ENCODE measurements at regions not wholly inside any gene's neighbourhood (a gene's known extent, or its start where the extent isn't known, plus 50 kb on each side); places are given as distances from the start of the nearest gene placed in this dataset.
"Not testable (repeated sequence)": the region's sequence is repeated elsewhere in the genome, so short reads cannot be mapped to it uniquely, and the experiment has no call there.

DNA sequence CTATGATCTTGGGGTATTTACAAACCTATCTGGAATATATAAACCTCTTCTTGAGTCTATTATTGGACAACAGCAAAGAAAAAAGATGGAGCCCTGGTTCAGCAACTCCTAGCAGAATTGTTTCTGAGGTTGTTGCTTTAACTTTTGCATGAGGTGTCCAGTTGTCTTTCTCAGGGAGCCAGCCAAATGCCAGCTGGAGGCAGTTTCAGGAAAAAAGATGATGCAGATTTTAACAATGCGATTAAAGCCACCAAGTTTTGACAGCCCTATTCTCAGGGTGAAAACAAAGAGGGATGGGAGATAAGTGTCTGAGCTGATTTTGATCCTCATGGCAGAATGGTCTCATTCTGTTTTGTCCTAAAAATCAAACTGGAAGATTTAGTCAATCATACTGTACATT lies 181.6 kb upstream of the RASGRP1 start:
- no peak for DNase-seq

DNA sequence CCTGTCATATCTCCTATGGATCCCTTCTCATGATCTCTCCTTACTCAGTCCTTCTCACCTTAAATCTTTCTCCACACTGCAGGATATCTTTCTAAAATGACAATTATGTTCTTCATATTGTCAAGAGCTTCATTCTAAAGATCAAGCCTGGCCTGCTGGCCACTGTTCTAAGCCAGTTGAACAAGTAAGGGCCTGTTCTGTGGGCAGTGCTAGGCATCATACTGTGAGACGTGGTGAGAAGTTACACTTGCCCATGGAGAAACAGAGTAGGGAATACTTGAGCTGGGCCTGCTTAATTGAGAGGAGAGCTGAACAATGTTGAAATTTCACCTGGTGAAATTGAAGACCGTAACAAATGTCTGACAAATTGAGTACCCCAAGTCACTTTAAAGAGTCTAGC lies 184.1 kb upstream of the RASGRP1 start:
- DNase-seq: no peak

DNA sequence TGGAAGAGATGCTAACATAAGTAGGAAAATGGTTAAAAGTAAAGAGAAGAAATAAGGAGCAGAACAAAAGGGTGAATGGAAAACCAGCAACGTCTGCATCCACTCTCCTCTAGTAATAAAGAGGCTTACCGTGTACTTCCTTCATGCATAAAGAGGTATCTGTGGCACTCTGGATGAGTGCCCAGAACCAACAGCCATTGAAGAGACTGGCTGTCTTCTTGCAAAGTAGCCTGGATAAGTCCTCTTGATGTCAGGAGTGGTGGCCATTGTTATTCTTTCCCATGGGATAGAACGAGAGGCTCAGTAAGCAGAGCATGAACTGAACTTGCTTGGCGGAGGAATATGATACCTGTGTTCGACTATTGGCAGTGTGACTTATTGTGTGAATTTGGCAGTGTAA lies 186.2 kb upstream of the RASGRP1 start:
- DNase-seq: no peak

DNA sequence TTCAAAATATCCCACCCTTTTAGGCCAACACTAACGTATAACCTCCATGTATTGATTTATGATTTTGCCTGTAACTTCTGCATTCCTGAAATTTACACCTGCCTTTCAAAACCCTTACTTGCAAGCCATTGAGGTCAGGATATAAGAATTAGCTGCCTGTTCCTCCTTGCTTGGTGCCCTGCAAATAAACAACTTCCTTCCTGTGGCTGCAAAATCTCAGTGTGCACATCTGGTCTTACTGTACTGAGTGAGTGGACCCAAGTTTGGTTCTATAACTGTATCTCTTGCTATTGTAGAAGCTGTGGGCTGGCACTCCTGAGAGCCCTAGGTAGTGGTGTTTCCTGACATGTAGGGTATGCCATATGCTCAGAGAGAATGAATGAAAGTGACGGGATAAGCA lies 191.1 kb upstream of the RASGRP1 start:
- DNase-seq: no peak

DNA sequence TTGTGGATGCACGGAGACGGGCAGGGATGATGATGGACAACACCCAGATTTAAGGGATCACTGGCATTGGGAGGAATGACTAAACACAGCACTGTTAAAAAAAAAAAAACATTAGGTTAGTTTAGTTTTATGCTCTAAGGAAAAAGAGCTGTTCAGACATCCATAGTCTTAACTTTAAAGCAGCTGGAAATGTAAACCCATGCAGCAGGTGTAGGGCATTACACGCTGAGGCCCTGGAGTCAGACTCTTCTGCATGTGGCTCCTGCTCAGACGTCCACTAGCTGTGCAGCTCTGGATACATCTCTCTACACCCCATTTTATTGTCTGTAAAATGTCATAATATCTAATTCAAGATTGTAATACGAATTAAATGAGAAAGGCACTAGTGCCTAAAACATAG lies 191.8 kb upstream of the RASGRP1 start:
- DNase-seq: no peak

DNA sequence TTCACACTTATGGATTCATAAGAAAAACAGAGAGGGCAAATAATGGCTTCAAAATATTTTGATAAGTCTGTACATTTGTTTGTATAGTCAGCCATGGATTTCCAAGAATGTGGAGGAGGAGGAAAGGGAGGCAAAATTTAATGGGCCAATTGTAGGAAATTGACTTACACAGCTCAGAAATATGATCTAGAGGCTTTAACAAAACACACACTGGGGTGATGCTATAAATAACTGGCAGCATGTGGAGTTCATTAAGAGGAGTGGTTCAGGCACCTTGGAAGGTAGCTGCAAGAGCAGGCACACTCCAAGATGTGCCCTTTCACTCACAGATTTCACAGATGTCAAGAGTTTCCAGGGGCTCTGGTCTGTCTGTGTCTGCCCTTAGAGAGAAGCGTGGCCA lies 193.4 kb upstream of the RASGRP1 start:
- DNase-seq: no peak

DNA sequence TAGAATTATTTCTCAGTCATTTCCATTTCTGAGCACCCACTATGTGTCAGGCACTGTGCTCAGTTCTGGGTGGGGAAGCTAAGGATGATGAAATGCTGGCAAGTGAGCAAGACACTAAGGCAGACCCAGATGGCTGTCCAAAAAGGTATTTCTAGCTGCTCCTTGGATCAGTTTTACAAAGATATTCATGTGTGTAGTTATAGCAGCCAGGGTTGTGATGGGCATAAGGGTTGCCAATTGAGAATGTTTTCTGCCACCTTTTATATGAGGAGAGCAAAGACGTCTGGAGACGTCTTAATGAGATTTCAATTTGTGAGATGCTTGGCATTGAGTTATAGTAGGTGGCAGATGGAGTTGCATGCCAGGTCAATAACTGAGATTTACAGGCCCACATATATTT lies 197.1 kb upstream of the RASGRP1 start:
- no peak for DNase-seq

DNA sequence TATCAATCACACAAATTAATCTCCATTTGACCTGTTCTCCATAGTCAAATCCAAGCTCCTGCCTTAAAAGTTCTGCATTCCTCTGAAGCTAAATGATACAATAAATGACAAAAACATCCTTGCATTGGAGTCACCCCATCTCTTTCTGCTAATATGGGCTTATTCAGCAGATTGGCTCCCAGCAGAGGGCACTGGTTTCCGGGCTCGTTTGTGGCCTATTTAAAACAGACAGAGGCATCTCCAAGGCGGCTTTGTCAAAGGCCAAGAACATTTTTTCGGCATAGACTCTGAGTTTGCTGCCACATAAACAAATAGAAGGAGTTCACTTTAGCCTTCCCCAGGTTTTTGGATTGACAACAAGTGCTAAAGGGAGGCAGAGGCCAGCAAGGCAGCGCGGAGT lies 204.4 kb upstream of the RASGRP1 start:
- DNase-seq: no peak

DNA sequence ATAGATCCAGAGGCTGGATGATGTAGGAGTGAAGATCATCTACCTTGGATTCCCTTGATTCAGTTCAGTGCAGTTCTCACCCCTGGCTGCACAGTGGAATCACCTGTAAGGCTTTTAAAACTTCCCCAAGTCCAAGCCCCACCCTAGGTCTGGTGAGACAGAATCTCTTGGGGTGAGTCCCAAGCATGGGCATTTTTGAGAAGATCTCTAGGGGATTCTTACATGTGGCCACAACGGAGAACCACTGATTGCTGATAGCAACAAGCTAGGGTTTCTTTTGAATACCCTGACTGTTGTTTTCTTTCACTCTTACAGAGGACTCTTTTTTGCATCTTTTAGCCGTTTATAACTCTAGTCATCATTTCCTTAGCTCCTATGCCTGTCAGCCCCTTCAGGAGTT lies 204.9 kb upstream of the RASGRP1 start:
- DNase-seq: no peak

DNA sequence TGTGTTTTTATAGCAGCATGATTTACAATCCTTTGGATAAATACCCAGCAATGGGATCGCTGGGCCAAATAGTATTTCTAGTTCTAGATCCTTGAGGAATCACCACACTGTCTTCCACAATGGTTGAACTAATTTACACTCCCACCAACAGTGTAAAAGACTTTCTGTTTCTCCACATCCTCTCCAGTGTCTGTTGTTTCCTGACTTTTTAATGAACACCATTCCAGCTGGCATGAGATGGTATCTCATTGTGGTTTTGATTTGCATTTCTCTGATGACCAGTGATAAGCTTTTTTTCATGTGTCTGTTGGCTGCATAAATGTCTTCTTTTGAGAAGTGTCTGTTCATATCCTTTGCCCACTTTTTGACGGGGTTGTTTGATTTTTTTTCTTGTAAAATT lies 209.5 kb upstream of the RASGRP1 start:
- not testable (repeated sequence) for DNase-seq

DNA sequence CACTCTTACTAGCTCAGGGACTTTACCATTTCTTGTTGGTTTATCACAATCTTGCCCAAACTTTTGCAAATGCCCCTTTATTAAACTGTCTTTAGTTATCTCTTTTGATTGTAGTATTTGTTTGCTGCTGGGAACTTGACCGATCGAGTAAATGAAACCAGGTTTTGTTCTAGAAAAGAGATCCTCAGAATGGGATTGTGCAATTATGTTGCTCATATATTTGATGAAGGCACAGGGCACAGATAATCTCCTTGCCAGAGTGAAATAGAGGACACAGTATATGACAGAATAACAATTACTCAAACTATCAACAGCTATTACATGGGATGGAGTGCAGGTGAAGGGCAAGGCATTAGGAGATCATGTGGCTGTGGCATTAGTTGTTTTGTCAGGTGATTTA lies 216.6 kb upstream of the RASGRP1 start:
- DNase-seq: no peak

DNA sequence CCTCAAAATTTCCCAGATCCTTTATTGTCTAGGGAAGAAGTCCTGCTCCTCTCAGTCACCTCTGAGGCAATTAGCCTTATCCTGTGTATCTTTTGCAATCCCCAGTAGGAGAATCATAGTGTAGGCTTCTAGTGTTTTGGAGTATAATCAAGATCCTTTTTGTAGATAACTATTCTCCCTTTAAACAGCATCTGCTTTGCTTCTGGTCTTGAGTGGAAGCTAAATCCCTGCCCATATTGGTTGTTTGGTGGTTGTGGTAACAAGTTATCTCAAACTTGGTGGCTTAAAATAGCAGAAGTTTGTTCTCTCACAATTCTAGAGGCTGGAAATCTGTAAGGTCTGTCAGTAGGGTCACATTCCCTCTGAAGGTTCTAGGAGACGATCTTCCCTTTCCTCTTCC lies 217.5 kb upstream of the RASGRP1 start:
- DNase-seq: no peak

DNA sequence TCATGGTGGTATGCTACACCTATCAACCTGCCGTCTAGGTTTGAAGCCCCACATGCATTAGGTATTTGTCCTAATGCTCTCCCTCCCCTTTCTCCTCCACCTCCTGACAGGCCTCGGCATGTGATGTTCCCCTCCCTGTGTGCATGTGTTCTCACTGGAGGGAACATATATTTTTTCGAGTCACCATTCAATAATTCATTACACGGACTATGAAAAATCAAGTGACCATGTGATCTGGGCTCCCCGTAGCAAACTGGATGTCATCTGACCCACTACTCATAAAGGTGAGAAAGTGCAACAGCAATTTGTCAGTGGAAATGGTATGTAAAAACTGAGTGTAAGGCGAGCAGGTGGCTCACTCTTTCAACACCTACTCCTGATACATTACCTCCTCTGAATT lies 224.3 kb upstream of the RASGRP1 start:
- DNase-seq: no peak

DNA sequence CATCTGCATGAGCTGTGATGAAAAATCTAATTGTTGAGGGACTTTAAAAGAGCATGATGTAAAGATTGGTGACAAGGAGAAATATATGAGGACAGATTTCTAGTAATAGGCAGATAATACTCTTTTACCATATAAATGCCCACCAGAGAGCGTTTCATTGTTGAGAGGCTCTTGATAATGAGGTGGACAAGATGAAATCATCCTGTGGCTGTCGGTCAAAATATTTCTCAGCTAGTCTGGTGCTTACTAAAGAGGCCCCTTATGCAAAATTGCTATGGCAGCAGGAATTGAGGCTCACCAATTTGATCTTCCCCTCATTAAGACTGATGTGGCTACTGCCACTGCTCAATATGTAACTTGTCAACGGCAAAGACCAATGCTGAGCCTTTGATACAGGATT lies 225.0 kb upstream of the RASGRP1 start:
- no peak for DNase-seq

DNA sequence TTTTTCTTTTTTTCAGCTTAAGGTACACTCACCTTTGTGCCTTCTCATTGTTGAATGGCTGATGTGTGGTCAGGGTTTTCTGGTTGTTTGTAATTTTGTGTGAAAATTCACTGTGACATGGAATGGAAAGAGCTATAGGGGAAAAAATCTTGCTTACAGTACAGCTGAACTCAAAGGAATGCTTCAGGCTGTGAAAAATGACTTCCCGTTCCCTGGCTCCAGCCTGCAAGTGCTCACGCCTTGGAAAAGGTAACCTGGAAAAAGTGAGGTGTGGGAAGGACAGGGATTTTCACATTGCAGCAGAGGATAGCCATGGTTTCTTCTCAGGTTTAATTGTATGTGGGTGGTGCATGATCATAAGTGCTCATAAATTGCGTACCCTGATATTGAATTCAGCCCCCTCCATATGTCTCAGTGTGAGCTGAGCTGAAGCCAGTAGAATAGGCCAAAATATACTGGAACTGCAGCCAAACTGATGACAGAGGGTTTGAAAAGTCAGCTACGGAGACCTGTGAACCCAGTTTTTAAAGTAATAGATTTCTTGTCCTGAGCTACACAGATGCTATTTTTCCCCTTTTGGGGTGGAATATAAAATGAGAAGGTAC lies 228.7 kb upstream of the RASGRP1 start:
- DNase-seq: no peak

DNA sequence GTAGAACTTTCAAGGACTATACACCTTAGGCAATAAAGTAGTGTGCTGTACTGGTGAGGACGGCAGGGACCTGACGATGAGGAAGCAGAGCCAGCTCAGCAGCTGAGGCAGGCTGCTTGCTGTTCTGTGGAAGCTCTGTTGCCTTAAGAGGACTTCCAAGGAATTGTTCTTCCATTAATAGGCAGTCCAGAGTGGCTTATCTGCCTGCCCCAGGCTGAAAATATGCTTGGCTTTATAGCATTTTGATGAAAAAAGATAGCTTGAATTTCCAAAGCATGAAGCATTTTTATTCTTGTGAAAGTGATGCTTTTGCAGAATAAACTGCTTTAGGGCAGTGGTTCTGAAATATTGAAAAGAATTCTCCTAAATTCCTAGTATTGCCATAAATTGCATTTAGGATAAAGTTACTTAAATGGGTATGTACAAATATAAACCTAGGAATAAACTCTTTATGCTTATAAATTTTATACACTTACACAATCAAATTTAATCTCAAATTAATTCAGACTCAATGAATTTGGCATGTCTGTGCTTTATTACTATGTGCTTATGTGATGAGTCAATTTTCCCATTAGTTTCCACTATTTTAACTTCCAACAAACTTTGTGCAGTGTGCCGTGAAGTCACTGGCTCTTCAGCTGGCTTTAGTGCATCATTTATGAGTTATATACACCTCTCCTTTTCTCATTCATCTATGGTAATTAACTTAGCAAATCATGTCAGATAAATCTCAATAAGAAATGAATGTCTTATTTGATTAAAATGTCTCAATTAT lies 231.0 kb upstream of the RASGRP1 start:
- no peak for DNase-seq

DNA sequence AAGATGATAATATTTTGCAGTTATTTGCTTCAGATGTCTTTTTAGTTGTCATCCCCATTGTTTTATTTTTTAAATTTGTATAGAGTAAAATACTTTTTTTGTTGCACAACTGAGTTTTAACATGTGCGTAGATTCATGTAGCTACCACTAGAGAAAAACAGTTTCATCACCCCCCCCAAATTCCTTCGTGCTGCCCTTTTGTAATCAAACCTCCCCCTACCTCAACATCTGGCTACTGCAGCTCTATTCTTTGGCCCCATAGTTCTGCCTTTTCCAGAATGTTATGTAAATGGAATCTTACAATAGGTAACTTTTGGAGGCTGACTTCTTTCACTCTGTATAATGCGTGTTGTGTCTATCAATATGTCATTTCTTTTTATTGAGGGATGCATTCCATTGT lies 232.0 kb upstream of the RASGRP1 start:
- DNase-seq: no peak

DNA sequence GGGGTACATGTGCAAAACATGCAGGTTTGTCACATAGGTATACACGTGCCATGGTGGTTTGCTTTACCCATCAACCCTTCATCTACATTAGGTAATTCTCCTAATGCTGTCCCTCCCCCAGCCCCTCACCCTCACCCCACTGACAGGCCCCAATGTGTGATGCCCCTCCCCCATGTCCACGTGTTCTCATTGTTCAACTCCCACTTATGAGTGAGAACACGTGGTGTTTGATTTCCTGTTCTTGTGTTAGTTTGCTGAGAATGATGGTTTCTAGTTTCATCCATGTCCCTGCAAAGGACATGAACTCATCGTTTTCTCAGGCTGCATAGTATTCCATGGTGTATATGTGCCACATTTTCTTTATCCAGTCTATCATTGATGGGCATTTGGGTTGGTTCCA lies 232.9 kb upstream of the RASGRP1 start:
- DNase-seq: not testable (repeated sequence)

DNA sequence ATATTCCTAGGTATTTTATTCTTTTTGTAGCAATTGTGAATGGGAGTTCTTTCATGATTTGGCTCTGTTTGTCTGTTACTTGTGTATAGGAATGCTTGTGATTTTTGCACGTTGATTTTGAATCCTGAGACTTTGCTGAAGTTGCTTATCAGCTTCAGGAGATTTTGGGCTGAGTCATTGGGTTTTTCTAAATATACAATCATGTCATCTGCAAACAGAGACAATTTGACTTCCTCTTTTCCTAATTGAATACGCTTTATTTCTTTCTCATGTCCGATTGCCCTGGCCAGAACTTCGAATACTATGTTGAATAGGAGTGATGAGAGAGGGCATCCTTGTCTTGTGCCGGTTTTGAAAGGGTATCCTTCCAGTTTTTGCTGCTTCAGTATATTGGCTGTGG lies 234.6 kb upstream of the RASGRP1 start:
- DNase-seq: not testable (repeated sequence)

DNA sequence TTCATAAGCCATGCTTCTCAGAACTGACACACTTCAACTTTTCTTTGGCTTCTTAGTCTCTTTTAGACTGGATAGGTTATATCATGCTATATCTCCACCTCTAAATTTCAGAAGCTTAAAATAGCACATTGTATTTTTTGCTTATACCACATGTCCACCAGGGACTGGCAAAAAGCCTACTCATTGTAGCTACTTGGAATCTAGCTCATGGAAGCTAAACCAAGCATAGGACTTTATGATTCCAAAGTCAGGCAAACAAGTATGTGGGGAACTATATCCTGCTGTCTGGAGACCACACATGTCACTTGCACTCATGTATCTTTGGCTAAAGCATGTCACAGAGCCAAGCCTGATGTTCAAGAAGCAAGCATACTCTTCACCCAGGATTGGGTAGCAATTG lies 245.0 kb upstream of the RASGRP1 start:
- no peak for DNase-seq

DNA sequence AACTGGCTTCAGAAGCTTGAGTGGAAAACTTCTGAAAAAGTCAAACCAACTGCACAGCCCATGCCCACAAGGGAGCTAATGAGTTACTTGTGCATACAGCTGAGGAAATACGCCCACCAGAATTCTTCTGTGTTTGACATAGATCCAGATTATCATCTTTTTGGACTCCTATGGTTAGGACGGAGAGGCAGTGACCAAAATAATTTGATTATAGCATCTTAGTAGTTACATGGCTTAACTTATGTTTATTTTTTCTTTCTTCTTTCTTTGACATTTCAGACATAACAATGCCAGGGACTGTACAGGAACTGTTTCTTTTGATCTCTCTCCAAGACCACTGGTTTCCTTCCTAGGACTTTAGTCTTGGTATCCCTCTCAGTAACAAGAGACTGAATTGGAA lies 246.1 kb upstream of the RASGRP1 start:
- no peak for DNase-seq

DNA sequence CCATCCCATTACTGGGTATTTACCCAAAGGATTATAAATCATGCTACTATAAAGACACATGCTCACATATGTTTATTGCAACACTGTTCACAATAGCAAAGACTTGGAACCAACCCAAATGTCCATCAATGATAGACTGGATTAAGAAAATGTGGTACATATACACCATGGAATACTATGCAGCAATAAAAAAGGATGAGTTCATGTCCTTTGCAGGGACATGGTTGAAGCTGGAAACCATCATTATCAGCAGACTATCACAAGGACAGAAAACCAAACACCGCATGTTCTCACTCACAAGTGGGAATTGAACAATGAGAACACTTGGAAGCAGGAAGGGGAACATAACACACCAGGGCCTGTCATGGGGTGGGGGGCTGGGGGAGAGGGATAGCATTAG lies 249.6 kb upstream of the RASGRP1 start:
- not testable (repeated sequence) for DNase-seq

DNA sequence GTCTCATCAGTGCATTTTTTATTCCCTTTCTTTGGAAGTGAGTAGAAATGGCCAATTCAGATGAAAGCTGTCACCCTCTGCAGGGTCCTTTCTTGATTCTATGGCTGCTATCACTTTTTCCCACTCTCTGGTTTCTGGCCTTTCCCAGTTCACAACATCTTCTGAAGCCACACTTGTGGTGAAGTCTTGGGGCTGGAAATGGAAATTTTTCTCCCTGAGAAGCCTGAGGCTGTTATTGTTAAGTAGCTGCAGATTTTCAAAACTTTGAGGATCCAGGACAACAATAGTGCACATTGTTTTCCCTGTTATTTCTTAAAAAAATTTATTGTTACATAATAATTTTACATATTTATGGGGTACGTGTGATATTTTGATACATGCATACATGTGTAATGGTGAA lies 250.3 kb upstream of the RASGRP1 start:
- no peak for DNase-seq

DNA sequence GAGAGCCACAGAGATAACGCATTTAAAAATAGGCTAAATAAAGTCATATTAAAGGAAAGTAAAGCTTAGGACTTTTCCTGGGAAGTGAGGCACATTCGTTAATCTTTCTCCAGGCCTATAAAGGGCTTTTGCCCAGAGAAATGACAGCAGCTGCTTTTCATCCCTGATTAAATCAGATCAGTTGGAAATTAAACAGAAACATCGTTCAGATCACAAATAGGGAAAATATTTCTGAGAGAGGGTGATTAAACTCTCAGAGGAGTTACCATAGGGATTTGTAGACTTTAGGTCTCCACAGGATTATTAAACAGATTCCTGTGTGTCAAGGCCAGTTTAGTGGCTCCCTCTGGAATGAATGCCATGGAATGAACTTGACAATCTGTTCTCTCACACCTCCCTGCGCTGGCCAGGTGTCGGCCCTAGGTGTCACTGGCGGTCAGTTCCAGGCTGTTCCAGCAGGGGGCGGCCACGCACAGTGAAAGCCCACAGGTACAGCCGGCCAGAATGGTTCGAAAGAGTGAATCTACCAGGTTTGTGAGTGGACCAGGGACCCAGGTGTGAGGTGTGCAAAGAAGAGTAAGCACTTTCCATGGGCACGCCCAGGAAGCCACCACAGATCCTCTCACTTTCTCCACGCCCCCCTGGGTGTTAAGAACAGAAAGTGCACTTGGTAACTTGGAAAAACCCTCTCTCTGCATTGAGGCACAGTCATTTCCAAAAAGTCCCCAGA lies 253.0 kb upstream of the RASGRP1 start:
- DNase-seq: peak; percentile 78

Measured in CD4-positive, alpha-beta T cell treated with Interleukin-12 subunit alpha and Interleukin-12 subunit beta, for 1 hour (primary cell).